ENCODE measurements at regions not wholly inside any gene's neighbourhood (a gene's known extent, or its start where the extent isn't known, plus 50 kb on each side); places are given as distances from the start of the nearest gene placed in this dataset.

DNA sequence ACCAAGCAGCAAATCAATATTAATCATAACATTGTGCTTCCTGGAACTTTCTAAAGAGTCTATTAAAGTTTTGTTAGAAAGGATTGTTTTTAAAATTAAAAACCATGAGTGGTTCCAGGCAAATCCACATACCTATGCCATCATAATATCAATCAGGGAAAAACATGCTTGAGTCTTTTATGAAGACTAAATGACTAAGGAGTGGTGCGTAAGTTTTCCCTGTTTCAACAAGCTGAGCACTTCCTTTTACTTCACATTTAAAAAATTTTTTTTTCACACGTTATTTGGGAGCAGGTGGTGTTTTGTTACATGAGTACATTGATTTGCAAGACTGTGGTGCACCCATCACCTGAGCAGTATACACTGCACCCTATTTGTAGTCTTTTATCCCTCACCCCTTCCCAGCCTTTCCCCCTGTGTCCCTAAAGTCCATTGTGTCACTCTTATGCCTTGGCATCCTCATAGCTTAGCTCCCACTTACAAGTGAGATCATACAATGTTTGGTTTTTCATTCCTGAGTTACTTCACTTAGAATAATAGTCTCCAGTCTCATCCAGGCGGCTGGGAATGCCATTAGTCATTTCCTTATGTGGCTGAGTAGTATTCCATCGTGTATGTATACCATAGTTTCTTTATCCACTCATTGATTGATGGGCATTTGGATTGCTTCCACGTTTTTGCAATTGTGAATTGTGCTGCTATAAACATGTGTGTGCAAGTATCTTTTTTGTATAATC lies 1190.3 kb upstream of the RAG2 start (continued):
- TF ChIP-seq TOE1 (CRISPR knock-in tag; IDR thresholded peaks at IDR 0.05) (no peak), MYC (CRISPR knock-in tag; IDR thresholded peaks at IDR 0.05; ENCODE audit: borderline replicate concordance) (no peak)
- TF ChIP-seq, protein P1, sequence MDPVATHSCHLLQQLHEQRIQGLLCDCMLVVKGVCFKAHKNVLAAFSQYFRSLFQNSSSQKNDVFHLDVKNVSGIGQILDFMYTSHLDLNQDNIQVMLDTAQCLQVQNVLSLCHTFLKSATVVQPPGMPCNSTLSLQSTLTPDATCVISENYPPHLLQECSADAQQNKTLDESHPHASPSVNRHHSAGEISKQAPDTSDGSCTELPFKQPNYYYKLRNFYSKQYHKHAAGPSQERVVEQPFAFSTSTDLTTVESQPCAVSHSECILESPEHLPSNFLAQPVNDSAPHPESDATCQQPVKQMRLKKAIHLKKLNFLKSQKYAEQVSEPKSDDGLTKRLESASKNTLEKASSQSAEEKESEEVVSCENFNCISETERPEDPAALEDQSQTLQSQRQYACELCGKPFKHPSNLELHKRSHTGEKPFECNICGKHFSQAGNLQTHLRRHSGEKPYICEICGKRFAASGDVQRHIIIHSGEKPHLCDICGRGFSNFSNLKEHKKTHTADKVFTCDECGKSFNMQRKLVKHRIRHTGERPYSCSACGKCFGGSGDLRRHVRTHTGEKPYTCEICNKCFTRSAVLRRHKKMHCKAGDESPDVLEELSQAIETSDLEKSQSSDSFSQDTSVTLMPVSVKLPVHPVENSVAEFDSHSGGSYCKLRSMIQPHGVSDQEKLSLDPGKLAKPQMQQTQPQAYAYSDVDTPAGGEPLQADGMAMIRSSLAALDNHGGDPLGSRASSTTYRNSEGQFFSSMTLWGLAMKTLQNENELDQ (CRISPR knock-in tag; IDR thresholded peaks at IDR 0.05; ENCODE audit: borderline replicate concordance) = no peak

DNA sequence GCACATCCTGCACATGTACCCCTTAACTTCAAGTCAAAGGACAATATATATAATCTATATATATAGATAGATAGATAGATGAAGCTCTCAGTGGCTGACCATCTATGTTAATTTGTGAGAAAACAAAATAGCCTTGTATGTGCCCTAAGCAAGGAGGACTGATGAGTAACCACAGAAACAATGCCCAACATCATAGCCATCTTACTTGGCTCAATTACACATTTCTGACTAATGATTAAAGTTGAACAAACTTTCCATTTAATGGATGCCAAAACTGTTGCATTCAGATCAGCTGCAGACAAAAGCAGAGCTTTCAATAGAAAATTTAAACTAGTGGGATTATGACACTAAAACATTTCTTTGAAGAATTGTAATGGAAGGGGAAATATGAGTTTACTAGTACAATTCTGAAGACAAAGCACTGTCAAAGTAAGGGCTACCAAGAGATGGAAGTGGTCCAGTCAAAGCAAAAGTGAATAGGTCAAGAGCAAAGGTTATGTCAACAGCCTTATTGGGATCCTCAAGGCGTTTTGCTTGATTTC lies 1188.2 kb upstream of the RAG2 start:
- ATAC-seq = no peak
- WGBS (ENCODE audit: low lambda C conversion rate) = 0% methylated on average over 1 of the region's 1 CpG
- Histone ChIP-seq H3K27me3 (ENCODE audit: control insufficient read depth in 1 of 2, insufficient read depth in 2 of 2, low read length in 2 of 2) (no peaks in the 10 kb centered on the region), H3K4me3 (replicated peaks in 1 of 3; ENCODE audit: insufficient read depth in 1 of 3, low read depth in 2 of 3, low read length in 3 of 3) (no peak overlapping the region), H3K27ac (ENCODE audit: extremely low read length, insufficient read depth, low read length) (no peak overlapping the region), H2AFZ (ENCODE audit: low read length) (no peak overlapping the region), H4K20me1 (ENCODE audit: insufficient read depth, low read length) (no peaks in the 10 kb centered on the region), H3K79me2 (ENCODE audit: insufficient read depth, low read length) (no peaks in the 10 kb centered on the region), H3K9me3 (ENCODE audit: low read length) (peaks cover 85% of the 10 kb centered on the region), H3K36me3 (replicated peaks in 1 of 2; ENCODE audit: control insufficient read depth in 1 of 2, insufficient read depth in 2 of 2, low read length in 2 of 2) (no peaks in the 10 kb centered on the region), H3K4me1 (ENCODE audit: insufficient read depth, low read length) (no peaks in the 10 kb centered on the region), H3K9ac (ENCODE audit: insufficient read depth, low read depth, low read length) (no peak overlapping the region), H3K4me2 (ENCODE audit: low read depth, low read length) (no peak overlapping the region)
- BruUV-seq (replicated peaks) = no TSS peak
- DNase-seq (ENCODE audit: low spot score) = no peak
- POLR2A ChIA-PET = no interaction called here
- CTCF ChIA-PET (ENCODE audit: low intra/inter-chr PET ratio, low total read pairs) = no interaction called here
- FAIRE-seq = no peak
- intact Hi-C loops (cut with micrococcal nuclease; ENCODE audit: unreplicated experiment) (no loop called here), in situ Hi-C loops (cut with HindIII; ENCODE audit: extremely low pct_ligation_motif_present, low pct_unique_long_range_greater_than_20kb) (no loop called here)
- TF ChIP-seq BRD4 (CRISPR knock-in tag; IDR thresholded peaks at IDR 0.05) (no peak), NR3C1 (CRISPR knock-in tag; IDR thresholded peaks at IDR 0.05) (no peak), JUNB (CRISPR knock-in tag; IDR thresholded peaks at IDR 0.05; ENCODE audit: borderline replicate concordance) (no peak), ZNF432 (CRISPR knock-in tag; IDR thresholded peaks at IDR 0.05; ENCODE audit: borderline replicate concordance) (no peak), EED (CRISPR knock-in tag; IDR thresholded peaks at IDR 0.05) (no peak), ELF1 (CRISPR knock-in tag; IDR thresholded peaks at IDR 0.05) (no peak), ZFP36L1 (CRISPR knock-in tag; IDR thresholded peaks at IDR 0.05) (no peak), MTF2 (CRISPR knock-in tag; IDR thresholded peaks at IDR 0.05; ENCODE audit: borderline replicate concordance) (no peak), ZNF253 (CRISPR knock-in tag; IDR thresholded peaks at IDR 0.05; ENCODE audit: borderline replicate concordance) (no peak), ZNF138 (CRISPR knock-in tag; IDR thresholded peaks at IDR 0.05; ENCODE audit: low read depth) (no peak), ZNF350 (CRISPR knock-in tag; IDR thresholded peaks at IDR 0.05; ENCODE audit: borderline replicate concordance, low read depth) (no peak), ZNF747 (CRISPR knock-in tag; IDR thresholded peaks at IDR 0.05; ENCODE audit: borderline replicate concordance) (no peak)
- TF ChIP-seq, protein P2, sequence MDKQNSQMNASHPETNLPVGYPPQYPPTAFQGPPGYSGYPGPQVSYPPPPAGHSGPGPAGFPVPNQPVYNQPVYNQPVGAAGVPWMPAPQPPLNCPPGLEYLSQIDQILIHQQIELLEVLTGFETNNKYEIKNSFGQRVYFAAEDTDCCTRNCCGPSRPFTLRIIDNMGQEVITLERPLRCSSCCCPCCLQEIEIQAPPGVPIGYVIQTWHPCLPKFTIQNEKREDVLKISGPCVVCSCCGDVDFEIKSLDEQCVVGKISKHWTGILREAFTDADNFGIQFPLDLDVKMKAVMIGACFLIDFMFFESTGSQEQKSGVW (CRISPR knock-in tag; IDR thresholded peaks at IDR 0.05; ENCODE audit: borderline replicate concordance) = no peak
- TF ChIP-seq, protein P3, sequence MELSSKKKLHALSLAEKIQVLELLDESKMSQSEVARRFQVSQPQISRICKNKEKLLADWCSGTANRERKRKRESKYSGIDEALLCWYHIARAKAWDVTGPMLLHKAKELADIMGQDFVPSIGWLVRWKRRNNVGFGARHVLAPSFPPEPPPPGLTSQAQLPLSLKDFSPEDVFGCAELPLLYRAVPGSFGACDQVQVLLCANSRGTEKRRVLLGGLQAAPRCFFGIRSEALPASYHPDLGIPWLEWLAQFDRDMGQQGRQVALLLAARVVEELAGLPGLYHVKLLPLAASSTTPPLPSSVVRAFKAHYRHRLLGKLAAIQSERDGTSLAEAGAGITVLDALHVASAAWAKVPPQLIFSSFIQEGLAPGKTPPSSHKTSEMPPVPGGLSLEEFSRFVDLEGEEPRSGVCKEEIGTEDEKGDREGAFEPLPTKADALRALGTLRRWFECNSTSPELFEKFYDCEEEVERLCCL (CRISPR knock-in tag; IDR thresholded peaks at IDR 0.05; ENCODE audit: borderline replicate concordance) = no peak

All from HepG2 (cell line).